ENCODE measurements at regions not wholly inside any gene's neighbourhood (a gene's known extent, or its start where the extent isn't known, plus 50 kb on each side); places are given as distances from the start of the nearest gene placed in this dataset.

DNA sequence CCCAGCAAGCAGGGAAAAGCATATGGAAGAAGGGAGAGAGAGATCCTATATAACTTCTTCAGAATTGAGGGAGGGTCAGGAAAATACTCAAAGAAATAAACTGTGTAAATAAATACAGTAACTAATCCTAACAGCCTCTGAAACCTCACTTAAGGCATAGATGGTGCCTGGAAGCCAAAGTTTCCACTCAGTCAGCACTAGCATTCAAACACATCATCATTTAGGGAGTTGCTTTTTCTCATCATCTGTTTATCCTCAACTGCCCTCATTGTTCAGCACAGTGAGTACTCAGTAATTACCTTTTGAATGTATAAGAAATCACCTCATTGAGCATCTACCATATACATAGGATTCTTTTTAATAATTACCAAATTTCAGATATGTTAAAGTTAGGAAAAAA, 262.9 kb downstream of the C1D start:
- BruUV-seq (replicated peaks), result no TSS peak

DNA sequence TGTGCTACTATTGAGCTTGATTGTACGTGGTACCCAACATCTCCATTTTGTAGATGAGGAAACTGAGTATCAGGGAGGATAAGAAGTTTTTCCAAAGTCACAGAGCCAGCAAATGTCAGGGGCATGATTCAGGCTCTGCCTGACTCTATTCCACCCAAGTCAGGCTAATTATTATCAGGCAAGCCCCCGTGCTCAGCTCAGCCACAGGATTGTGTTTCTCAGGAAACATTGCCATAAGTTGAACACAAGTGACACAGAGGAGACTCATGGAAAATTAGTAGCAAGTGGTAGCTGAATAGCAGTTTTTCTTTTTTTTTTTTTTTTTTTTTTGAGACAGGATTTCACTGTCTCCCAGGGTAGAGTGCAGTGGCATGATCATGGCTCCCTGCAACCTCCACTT, 260.5 kb downstream of the C1D start:
- peaks cover 24% of the 10 kb centered on the region for H3K4me1 ChIP-seq (ENCODE audit: insufficient read depth, low read length, poor library complexity, severe bottlenecking)
- no peak for TF ChIP-seq EZH2 (IDR thresholded peaks at IDR 0.05; ENCODE audit: borderline replicate concordance, low read depth, low read length, poor library complexity, severe bottlenecking)
- TF ChIP-seq, protein P1, sequence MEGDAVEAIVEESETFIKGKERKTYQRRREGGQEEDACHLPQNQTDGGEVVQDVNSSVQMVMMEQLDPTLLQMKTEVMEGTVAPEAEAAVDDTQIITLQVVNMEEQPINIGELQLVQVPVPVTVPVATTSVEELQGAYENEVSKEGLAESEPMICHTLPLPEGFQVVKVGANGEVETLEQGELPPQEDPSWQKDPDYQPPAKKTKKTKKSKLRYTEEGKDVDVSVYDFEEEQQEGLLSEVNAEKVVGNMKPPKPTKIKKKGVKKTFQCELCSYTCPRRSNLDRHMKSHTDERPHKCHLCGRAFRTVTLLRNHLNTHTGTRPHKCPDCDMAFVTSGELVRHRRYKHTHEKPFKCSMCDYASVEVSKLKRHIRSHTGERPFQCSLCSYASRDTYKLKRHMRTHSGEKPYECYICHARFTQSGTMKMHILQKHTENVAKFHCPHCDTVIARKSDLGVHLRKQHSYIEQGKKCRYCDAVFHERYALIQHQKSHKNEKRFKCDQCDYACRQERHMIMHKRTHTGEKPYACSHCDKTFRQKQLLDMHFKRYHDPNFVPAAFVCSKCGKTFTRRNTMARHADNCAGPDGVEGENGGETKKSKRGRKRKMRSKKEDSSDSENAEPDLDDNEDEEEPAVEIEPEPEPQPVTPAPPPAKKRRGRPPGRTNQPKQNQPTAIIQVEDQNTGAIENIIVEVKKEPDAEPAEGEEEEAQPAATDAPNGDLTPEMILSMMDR (conservative IDR thresholded peaks at IDR 0.05; ENCODE audit: low read depth, low read length), result no peak
- H3K9me3 ChIP-seq (ENCODE audit: low read depth, low read length, poor library complexity, severe bottlenecking), result no peaks in the 10 kb centered on the region
- no peak for DNase-seq (ENCODE audit: low spot score)
- H3K27ac ChIP-seq (ENCODE audit: low read depth, low read length, poor library complexity, severe bottlenecking), result no peak overlapping the region
- H3K27me3 ChIP-seq (replicated peaks; ENCODE audit: insufficient read depth, low read depth, low read length, poor library complexity), result no peaks in the 10 kb centered on the region
- no peak overlapping the region for H3K4me3 ChIP-seq (ENCODE audit: low read depth, low read length, poor library complexity, severe bottlenecking)
- ChIA-PET CTCF (no interaction called here), POLR2A (ENCODE audit: low non-redundant PET) (no interaction called here)
- BruUV-seq (replicated peaks), result no TSS peak
- no peaks in the 10 kb centered on the region for H3K36me3 ChIP-seq (ENCODE audit: insufficient read depth, low read length, poor library complexity, severe bottlenecking)
- intact Hi-C loops (cut with micrococcal nuclease; ENCODE audit: unreplicated experiment), result no loop called here

More for the DNA sequence above, 262.9 kb downstream of the C1D start:
- no peak for DNase-seq (ENCODE audit: low spot score)
- H3K4me3 ChIP-seq (ENCODE audit: low read depth, low read length, poor library complexity, severe bottlenecking), result no peak overlapping the region
- H3K4me1 ChIP-seq (ENCODE audit: insufficient read depth, low read length, poor library complexity, severe bottlenecking), result peaks cover 27% of the 10 kb centered on the region
- TF ChIP-seq, protein P1 (conservative IDR thresholded peaks at IDR 0.05; ENCODE audit: low read depth, low read length), result no peak
- TF ChIP-seq EZH2 (IDR thresholded peaks at IDR 0.05; ENCODE audit: borderline replicate concordance, low read depth, low read length, poor library complexity, severe bottlenecking), result no peak
- no peak overlapping the region for H3K27ac ChIP-seq (ENCODE audit: low read depth, low read length, poor library complexity, severe bottlenecking)
- no peaks in the 10 kb centered on the region for H3K27me3 ChIP-seq (replicated peaks; ENCODE audit: insufficient read depth, low read depth, low read length, poor library complexity)
- no peaks in the 10 kb centered on the region for H3K36me3 ChIP-seq (ENCODE audit: insufficient read depth, low read length, poor library complexity, severe bottlenecking)
- CTCF ChIA-PET, result no interaction called here
- H3K9me3 ChIP-seq (ENCODE audit: low read depth, low read length, poor library complexity, severe bottlenecking), result no peaks in the 10 kb centered on the region
- intact Hi-C loops (cut with micrococcal nuclease; ENCODE audit: unreplicated experiment), result no loop called here
- POLR2A ChIA-PET (ENCODE audit: low non-redundant PET), result no interaction called here

DNA sequence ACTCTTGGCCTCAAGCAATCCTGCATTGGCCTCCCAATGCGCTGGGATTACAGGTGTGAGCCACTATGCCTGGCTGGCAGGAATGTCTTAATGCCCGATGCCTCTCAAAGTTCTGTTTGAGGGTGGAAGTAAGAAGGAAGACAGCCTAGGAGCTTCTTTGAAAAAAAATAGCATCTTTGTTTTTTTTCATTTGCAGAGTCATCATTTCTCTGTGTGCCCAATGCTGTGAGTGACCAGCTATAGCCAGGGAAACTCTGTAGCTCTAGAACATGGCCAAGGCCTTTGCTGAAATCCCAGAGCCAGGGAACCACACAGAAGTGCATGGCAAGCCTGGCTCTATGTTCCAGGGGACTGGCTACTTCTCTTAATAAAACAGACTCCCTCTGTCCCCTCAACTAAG, 260.0 kb downstream of the C1D start:
- Histone ChIP-seq H3K9me3 (ENCODE audit: low read depth, low read length, poor library complexity, severe bottlenecking) (peaks cover under 1% of the 10 kb centered on the region), H3K4me1 (ENCODE audit: insufficient read depth, low read length, poor library complexity, severe bottlenecking) (peaks cover 19% of the 10 kb centered on the region), H3K27ac (ENCODE audit: low read depth, low read length, poor library complexity, severe bottlenecking) (no peak overlapping the region), H3K27me3 (replicated peaks; ENCODE audit: insufficient read depth, low read depth, low read length, poor library complexity) (no peaks in the 10 kb centered on the region), H3K36me3 (ENCODE audit: insufficient read depth, low read length, poor library complexity, severe bottlenecking) (no peaks in the 10 kb centered on the region), H3K4me3 (ENCODE audit: low read depth, low read length, poor library complexity, severe bottlenecking) (no peak overlapping the region)
- CTCF ChIA-PET, result no interaction called here
- POLR2A ChIA-PET (ENCODE audit: low non-redundant PET), result no interaction called here
- BruUV-seq (replicated peaks), result no TSS peak
- intact Hi-C loops (cut with micrococcal nuclease; ENCODE audit: unreplicated experiment), result no loop called here
- TF ChIP-seq, protein P1 (conservative IDR thresholded peaks at IDR 0.05; ENCODE audit: low read depth, low read length), result no peak
- no peak for TF ChIP-seq EZH2 (IDR thresholded peaks at IDR 0.05; ENCODE audit: borderline replicate concordance, low read depth, low read length, poor library complexity, severe bottlenecking)
- no peak for DNase-seq (ENCODE audit: low spot score)
